ENCODE measurements at regions not wholly inside any gene's neighbourhood (a gene's known extent, or its start where the extent isn't known, plus 50 kb on each side); places are given as distances from the start of the nearest gene placed in this dataset.

DNA sequence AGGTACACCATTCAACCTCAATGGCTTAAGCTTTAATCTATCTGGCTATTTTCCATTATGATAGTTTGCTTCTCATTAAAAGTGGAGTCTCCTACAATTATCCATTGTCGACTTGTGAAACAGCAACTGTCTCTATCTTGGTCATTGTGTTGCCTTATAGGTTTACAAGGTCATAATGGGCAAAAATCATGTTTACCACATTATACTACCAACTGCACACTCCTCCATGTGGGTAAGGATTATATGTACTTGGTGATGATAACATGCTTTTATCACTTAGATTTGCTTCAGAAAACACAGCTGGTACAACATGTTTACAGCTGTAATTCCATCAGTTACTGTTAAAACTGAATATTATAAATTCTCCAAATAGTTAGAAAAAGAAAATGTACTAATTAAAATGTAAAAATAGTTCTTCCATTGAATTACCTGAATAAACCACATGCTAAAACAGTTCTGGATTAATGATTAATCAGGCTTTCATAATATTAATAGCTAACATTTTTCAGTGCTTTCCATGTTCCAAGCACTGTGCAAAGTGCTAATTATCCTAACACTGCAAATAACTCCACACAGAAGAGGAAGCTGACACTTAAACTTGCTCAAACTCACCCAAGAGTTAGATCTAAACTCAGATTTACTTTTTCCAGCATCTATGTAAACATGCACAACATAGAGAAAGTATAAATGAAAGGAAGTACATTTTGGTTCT is 96.7 kb downstream of the OGFRL1 start:
- TF ChIP-seq, protein P1, sequence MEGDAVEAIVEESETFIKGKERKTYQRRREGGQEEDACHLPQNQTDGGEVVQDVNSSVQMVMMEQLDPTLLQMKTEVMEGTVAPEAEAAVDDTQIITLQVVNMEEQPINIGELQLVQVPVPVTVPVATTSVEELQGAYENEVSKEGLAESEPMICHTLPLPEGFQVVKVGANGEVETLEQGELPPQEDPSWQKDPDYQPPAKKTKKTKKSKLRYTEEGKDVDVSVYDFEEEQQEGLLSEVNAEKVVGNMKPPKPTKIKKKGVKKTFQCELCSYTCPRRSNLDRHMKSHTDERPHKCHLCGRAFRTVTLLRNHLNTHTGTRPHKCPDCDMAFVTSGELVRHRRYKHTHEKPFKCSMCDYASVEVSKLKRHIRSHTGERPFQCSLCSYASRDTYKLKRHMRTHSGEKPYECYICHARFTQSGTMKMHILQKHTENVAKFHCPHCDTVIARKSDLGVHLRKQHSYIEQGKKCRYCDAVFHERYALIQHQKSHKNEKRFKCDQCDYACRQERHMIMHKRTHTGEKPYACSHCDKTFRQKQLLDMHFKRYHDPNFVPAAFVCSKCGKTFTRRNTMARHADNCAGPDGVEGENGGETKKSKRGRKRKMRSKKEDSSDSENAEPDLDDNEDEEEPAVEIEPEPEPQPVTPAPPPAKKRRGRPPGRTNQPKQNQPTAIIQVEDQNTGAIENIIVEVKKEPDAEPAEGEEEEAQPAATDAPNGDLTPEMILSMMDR (IDR thresholded peaks at IDR 0.05; ENCODE audit: borderline replicate concordance, extremely low read depth, low read length, poor library complexity, severe bottlenecking), result no peak
- TF ChIP-seq EZH2 (IDR thresholded peaks at IDR 0.05; ENCODE audit: borderline replicate concordance, low read depth, low read length, severe bottlenecking), result no peak

All from DND-41 (cell line).